ENCODE measurements at regions not wholly inside any gene's neighbourhood (a gene's known extent, or its start where the extent isn't known, plus 50 kb on each side); places are given as distances from the start of the nearest gene placed in this dataset.

GRCh38 chr10:34912771-34913170 is 97.7 kb upstream of the PARD3 start:
- no peak for TF ChIP-seq ZFX (IDR thresholded peaks at IDR 0.05)
- no peak for TF ChIP-seq CTCF (conservative IDR thresholded peaks at IDR 0.05)

Data from C4-2B (cell line).